H1 (cell line): ENCODE measurements at regions not wholly inside any gene's neighbourhood (a gene's known extent, or its start where the extent isn't known, plus 50 kb on each side); places are given as distances from the start of the nearest gene placed in this dataset.

Experiments
- CTCF ChIA-PET: fragments of 300-600 bp; sonication (Branson Sonifier 250); formaldehyde crosslinking; loops from one replicate; lab custom pipeline; 2021; ENCODE audit not compliant: partially characterized antibody; lab: Charles Lee
- POLR2A ChIA-PET: fragments of 300-600 bp; sonication (Branson Sonifier 250); formaldehyde crosslinking; loops from one replicate; lab custom pipeline; 2021; ENCODE audit warnings: inconsistent platforms; ENCODE audit not compliant: partially characterized antibody; lab: Charles Lee
- DNase-seq, 2 experiments: peaks; one replicate each; pipeline versions ENCODE4 v3.0.0 to v3.0.0-alpha.2; 2010 to 2022; ENCODE audit warnings: low spot score in 2 of 2, low read depth in 1 of 2, mixed read lengths in 1 of 2
- FAIRE-seq: peaks from 2 replicates; lab custom pipeline; 2011; peaks lifted over from hg19 to GRCh38; lab: Jason Lieb, UNC
- H2AFZ ChIP-seq: 2 replicates; pipeline ENCODE4 v1.8.1; 2012; ENCODE audit warnings: low read length, inconsistent platforms
- H2AK5ac ChIP-seq: 2 replicates; pipeline ENCODE4 v1.6.1; 2013; ENCODE audit warnings: low read depth, low read length
- H2BK120ac ChIP-seq: replicated peaks from 2 replicates; pipeline ENCODE3; 2013; ENCODE audit warnings: low read depth, low read length, inconsistent platforms
- H2BK12ac ChIP-seq: 2 replicates; pipeline ENCODE4 v1.6.1; 2013; ENCODE audit warnings: low read depth, low read length
- H2BK15ac ChIP-seq: 2 replicates; pipeline ENCODE4 v1.6.1; 2013; ENCODE audit warnings: low read length
- H2BK20ac ChIP-seq: 2 replicates; pipeline ENCODE4 v1.6.1; 2013; ENCODE audit warnings: low read length
- H2BK5ac ChIP-seq: 2 replicates; pipeline ENCODE4 v1.6.1; 2013; ENCODE audit warnings: low read depth, low read length
- H3K14ac ChIP-seq: 2 replicates; pipeline ENCODE4 v1.6.1; 2013; ENCODE audit warnings: inconsistent platforms; ENCODE audit not compliant: insufficient read length
- H3K18ac ChIP-seq: 2 replicates; pipeline ENCODE4 v1.6.1; 2013; ENCODE audit warnings: low read length; ENCODE audit errors: extremely low read depth
- H3K23ac ChIP-seq: 2 replicates; pipeline ENCODE4 v1.6.1; 2013; ENCODE audit warnings: inconsistent platforms; ENCODE audit not compliant: insufficient read length
- H3K23me2 ChIP-seq: 2 replicates; pipeline ENCODE4 v1.6.1; 2013; ENCODE audit warnings: low read depth, low read length
- H3K27ac ChIP-seq: 2 replicates; pipeline ENCODE4 v1.6.1; 2011; ENCODE audit warnings: low read depth, low read length, inconsistent platforms
- H3K27me3 ChIP-seq, 4 experiments: replicated peaks in 1 of 4; 1 replicate in 1 of 4; 2 replicates in 3 of 4; pipeline versions ENCODE4 v1.6.1 to v1.8.1; 2011 to 2013; ENCODE audit warnings: low read length in 3 of 4, mild to moderate bottlenecking in 3 of 4, inconsistent platforms in 2 of 4, mixed read lengths in 2 of 4, moderate library complexity in 1 of 4; ENCODE audit not compliant: control insufficient read depth in 3 of 4, insufficient read depth in 3 of 4; ENCODE audit errors: extremely low read depth in 1 of 4
- H3K36me3 ChIP-seq, 4 experiments: 2 replicates each; pipeline versions ENCODE4 v1.6.1 to v1.8.1; 2011 to 2013; ENCODE audit warnings: mild to moderate bottlenecking in 4 of 4, low read length in 3 of 4, moderate library complexity in 2 of 4, control low read depth in 1 of 4, inconsistent platforms in 1 of 4; ENCODE audit not compliant: insufficient read depth in 4 of 4, control insufficient read depth in 2 of 4
- H3K4ac ChIP-seq: replicated peaks from 2 replicates; pipeline ENCODE3; 2013; ENCODE audit warnings: low read length, low read depth, mixed read lengths, inconsistent platforms; ENCODE audit not compliant: insufficient read length
- H3K4me1 ChIP-seq, 4 experiments: replicated peaks in 1 of 4; 1 replicate in 1 of 4; 2 replicates in 3 of 4; pipeline versions ENCODE4 v1.6.1 to v1.8.1; 2011 to 2013; ENCODE audit warnings: low read length in 3 of 4, inconsistent platforms in 2 of 4, mixed read lengths in 1 of 4; ENCODE audit not compliant: insufficient read depth in 4 of 4, control insufficient read depth in 3 of 4
- H3K4me2 ChIP-seq, 2 experiments: 2 replicates each; pipeline versions ENCODE4 v1.6.1 to v1.8.1; 2011 to 2013; ENCODE audit warnings: low read depth in 2 of 2, low read length in 2 of 2, control low read depth in 1 of 2, inconsistent platforms in 1 of 2, mild to moderate bottlenecking in 1 of 2; ENCODE audit not compliant: insufficient read depth in 1 of 2
- H3K4me3 ChIP-seq, 4 experiments: fragments of 200-600, 300-600 bp in 1 of 4; sonication (generic), shearing (Covaris generic), sonication (Bioruptor Twin) in 1 of 4; 2 replicates each; pipeline versions ENCODE4 v1.5.1 to v1.8.1; 2011 to 2016; ENCODE audit warnings: low read length in 4 of 4, low read depth in 3 of 4, control low read depth in 2 of 4, inconsistent platforms in 2 of 4, mild to moderate bottlenecking in 2 of 4, mixed read lengths in 1 of 4, moderate library complexity in 1 of 4; ENCODE audit not compliant: insufficient read depth in 2 of 4; ENCODE audit errors: extremely low read depth in 1 of 4
- H3K56ac ChIP-seq: replicated peaks from 2 replicates; pipeline ENCODE3; 2013; ENCODE audit warnings: low read depth, mild to moderate bottlenecking, mixed read lengths, low read length, inconsistent platforms; ENCODE audit not compliant: insufficient read length
- H3K79me1 ChIP-seq: 2 replicates; pipeline ENCODE4 v1.6.1; 2013; ENCODE audit warnings: low read depth, low read length, control low read depth
- H3K79me2 ChIP-seq, 2 experiments: 2 replicates each; pipeline versions ENCODE4 v1.6.1 to v1.8.1; 2012 to 2013; ENCODE audit warnings: low read length in 2 of 2, mild to moderate bottlenecking in 2 of 2, inconsistent platforms in 1 of 2; ENCODE audit not compliant: insufficient read depth in 2 of 2, control insufficient read depth in 1 of 2
- H3K9ac ChIP-seq, 4 experiments: replicated peaks in 1 of 4; 1 replicate in 1 of 4; 2 replicates in 3 of 4; pipeline versions ENCODE4 v1.6.1 to v1.8.1; 2011 to 2013; ENCODE audit warnings: low read depth in 3 of 4, low read length in 3 of 4, control low read depth in 2 of 4, mild to moderate bottlenecking in 2 of 4, moderate library complexity in 2 of 4, inconsistent platforms in 1 of 4; ENCODE audit errors: extremely low read depth in 1 of 4
- H3K9me3 ChIP-seq, 2 experiments: 2 replicates each; pipeline versions ENCODE4 v1.6.1 to v1.8.1; 2012 to 2013; ENCODE audit warnings: mild to moderate bottlenecking in 2 of 2, moderate library complexity in 2 of 2, control low read depth in 1 of 2, inconsistent platforms in 1 of 2, low read depth in 1 of 2, low read length in 1 of 2, mixed read lengths in 1 of 2; ENCODE audit not compliant: insufficient read depth in 2 of 2
- H4K20me1 ChIP-seq, 2 experiments: replicated peaks in 1 of 2; 2 replicates each; pipeline versions ENCODE3 to v1.8.1; 2011 to 2013; ENCODE audit warnings: inconsistent platforms in 2 of 2, low read length in 2 of 2, mild to moderate bottlenecking in 1 of 2; ENCODE audit not compliant: insufficient read depth in 2 of 2, control insufficient read depth in 1 of 2
- H4K5ac ChIP-seq: 2 replicates; pipeline ENCODE4 v1.6.1; 2013; ENCODE audit warnings: low read length, low read depth, mixed read lengths, inconsistent platforms; ENCODE audit not compliant: insufficient read length
- H4K8ac ChIP-seq: 2 replicates; pipeline ENCODE4 v1.8.0; 2013; ENCODE audit warnings: mild to moderate bottlenecking, moderate library complexity, low read length, inconsistent platforms; ENCODE audit not compliant: insufficient read depth; ENCODE audit errors: extremely low read depth
- H4K91ac ChIP-seq: replicated peaks from 2 replicates; pipeline ENCODE3; 2013; ENCODE audit warnings: low read length, mixed read lengths, inconsistent platforms; ENCODE audit not compliant: insufficient read length
- BACH1 ChIP-seq: IDR thresholded peaks from 2 replicates; pipeline ENCODE4 v1.6.1; 2012; ENCODE audit warnings: low read length, improper control_type of control experiment
- CHD1 ChIP-seq: IDR thresholded peaks from 2 replicates; pipeline ENCODE4 v1.6.1; 2012; ENCODE audit warnings: low read depth, low read length, improper control_type of control experiment
- EGR1 ChIP-seq: IDR thresholded peaks from 2 replicates; pipeline ENCODE4 v1.6.1; 2011; ENCODE audit warnings: low read depth, low read length, borderline replicate concordance
- GABPA ChIP-seq: IDR thresholded peaks from 2 replicates; pipeline ENCODE4 v1.6.1; 2011; ENCODE audit warnings: mild to moderate bottlenecking, low read length, moderate library complexity, borderline replicate concordance; ENCODE audit not compliant: insufficient read depth
- HDAC2 ChIP-seq, 2 experiments: fragments of 300-600 bp in 1 of 2; sonication (generic) in 1 of 2; IDR thresholded peaks; 2 replicates each; pipeline ENCODE4 v1.6.1; 2011 to 2012; ENCODE audit warnings: low read depth in 2 of 2, low read length in 2 of 2, mild to moderate bottlenecking in 2 of 2, moderate library complexity in 2 of 2, borderline replicate concordance in 1 of 2, inconsistent platforms in 1 of 2
- KDM1A ChIP-seq: fragments of 200-600, 300-600 bp; sonication (generic); IDR thresholded peaks from 2 replicates; pipeline ENCODE4 v1.7.1; 2016; ENCODE audit warnings: mild to moderate bottlenecking, low read length, borderline replicate concordance
- KDM5A ChIP-seq: fragments of 200-600 bp; IDR thresholded peaks from 2 replicates; pipeline ENCODE4 v1.7.1; 2012; ENCODE audit warnings: mild to moderate bottlenecking, low read length, inconsistent platforms, mixed read lengths
- POLR2AphosphoS5 ChIP-seq: IDR thresholded peaks from 2 replicates; pipeline ENCODE4 v1.6.1; 2011; ENCODE audit warnings: low read depth, low read length
- SP1 ChIP-seq: IDR thresholded peaks from 2 replicates; pipeline ENCODE4 v1.6.1; 2011; ENCODE audit warnings: low read depth, low read length
- SP4 ChIP-seq: IDR thresholded peaks from 2 replicates; pipeline ENCODE4 v1.6.1; 2012; ENCODE audit warnings: low read length, inconsistent platforms
- TEAD4 ChIP-seq: IDR thresholded peaks from 2 replicates; pipeline ENCODE4 v1.6.1; 2012; ENCODE audit warnings: low read depth, low read length, inconsistent platforms, mixed read lengths

DNA sequence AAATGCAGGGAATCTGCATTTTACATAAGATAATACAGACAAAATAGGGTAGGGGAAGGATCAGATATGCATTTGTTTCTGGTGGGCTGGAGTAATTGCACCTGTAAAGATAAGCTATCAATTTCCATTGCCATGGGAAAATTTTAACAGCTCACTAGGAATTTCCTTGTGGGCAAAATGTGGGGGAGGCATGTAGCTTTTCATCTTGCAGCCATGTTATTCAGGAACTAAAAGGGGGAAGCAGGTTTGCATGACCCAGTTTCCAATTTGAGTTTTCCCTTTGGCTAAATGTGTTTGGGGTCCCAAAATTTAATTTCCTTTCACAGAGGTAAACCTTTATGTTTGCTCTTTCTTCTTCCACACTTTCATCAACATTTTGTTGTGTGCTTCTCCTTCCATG, 624.4 kb downstream of the NYAP2 start:
- H2BK15ac ChIP-seq, result no peak overlapping the region
- no peak overlapping the region for H2AK5ac ChIP-seq
- no peaks in the 10 kb centered on the region for H3K9me3 ChIP-seq
- CTCF ChIA-PET, result interaction anchor here (0.6 to 0.9 kb wide), 4 partner anchors 19 to 776 kb away, joined by 3 to 4 read pairs (median 3); no protein-coding TSS in a partner anchor
- FAIRE-seq (no peak), DNase-seq (no peak)
- no peak overlapping the region for H2BK12ac ChIP-seq
- H3K4me3 ChIP-seq, result no peak overlapping the region
- no peaks in the 10 kb centered on the region; a peak in 1 of 8 replicates for H3K36me3 ChIP-seq
- TF ChIP-seq POLR2AphosphoS5 (no peak), KDM1A (no peak), HDAC2 (IDR thresholded peaks at IDR 0.05; ENCODE audit: borderline replicate concordance in 1 of 2, low read depth in 2 of 2, low read length in 2 of 2) (no peak), TEAD4 (no peak), SP4 (no peak), SP1 (no peak), EGR1 (no peak), GABPA (no peak), KDM5A (no peak), BACH1 (no peak), CHD1 (no peak)
- no peak overlapping the region for H4K91ac ChIP-seq
- H3K4ac ChIP-seq, result no peak overlapping the region
- no peak overlapping the region for H2BK5ac ChIP-seq
- H3K27me3 ChIP-seq, result no peaks in the 10 kb centered on the region
- no peak overlapping the region for H3K56ac ChIP-seq
- H3K18ac ChIP-seq, result no peak overlapping the region
- no peaks in the 10 kb centered on the region for H3K79me1 ChIP-seq
- H4K8ac ChIP-seq, result no peak overlapping the region
- no peaks in the 10 kb centered on the region for H3K23me2 ChIP-seq
- no peak overlapping the region for H3K23ac ChIP-seq
- no peak overlapping the region for H3K4me2 ChIP-seq
- H4K20me1 ChIP-seq, result no peaks in the 10 kb centered on the region
- H3K79me2 ChIP-seq, result no peaks in the 10 kb centered on the region
- H3K9ac ChIP-seq, result no peak overlapping the region
- H3K4me1 ChIP-seq, result no peaks in the 10 kb centered on the region
- no peak overlapping the region for H4K5ac ChIP-seq
- H2AFZ ChIP-seq, result no peak overlapping the region
- POLR2A ChIA-PET, result no interaction called here
- no peak overlapping the region for H3K14ac ChIP-seq
- no peak overlapping the region for H2BK120ac ChIP-seq
- no peak overlapping the region for H2BK20ac ChIP-seq
- H3K27ac ChIP-seq, result no peak overlapping the region
